ENCODE measurements at regions not wholly inside any gene's neighbourhood (a gene's known extent, or its start where the extent isn't known, plus 50 kb on each side); places are given as distances from the start of the nearest gene placed in this dataset.

DNA sequence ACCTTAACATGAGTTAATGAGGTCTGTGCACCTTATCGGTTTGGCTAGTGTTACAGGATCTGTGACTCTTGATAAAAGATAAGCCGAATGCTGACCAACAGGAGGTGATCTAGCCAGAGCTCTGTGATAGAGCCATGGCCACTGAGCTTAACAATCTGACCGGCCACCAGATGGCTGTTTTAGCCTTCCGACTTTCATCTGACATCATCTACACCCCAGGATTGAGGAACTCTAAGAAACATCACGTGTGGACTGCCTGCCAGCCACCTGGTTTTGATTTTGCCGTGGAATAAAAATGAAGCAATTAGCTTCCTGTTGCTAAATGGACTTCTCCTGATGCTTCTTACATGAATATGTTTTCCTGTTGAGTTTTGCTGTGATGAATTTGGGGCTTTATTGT is 281.3 kb downstream of the CEMIP2 start:
- TF ChIP-seq, protein P1, sequence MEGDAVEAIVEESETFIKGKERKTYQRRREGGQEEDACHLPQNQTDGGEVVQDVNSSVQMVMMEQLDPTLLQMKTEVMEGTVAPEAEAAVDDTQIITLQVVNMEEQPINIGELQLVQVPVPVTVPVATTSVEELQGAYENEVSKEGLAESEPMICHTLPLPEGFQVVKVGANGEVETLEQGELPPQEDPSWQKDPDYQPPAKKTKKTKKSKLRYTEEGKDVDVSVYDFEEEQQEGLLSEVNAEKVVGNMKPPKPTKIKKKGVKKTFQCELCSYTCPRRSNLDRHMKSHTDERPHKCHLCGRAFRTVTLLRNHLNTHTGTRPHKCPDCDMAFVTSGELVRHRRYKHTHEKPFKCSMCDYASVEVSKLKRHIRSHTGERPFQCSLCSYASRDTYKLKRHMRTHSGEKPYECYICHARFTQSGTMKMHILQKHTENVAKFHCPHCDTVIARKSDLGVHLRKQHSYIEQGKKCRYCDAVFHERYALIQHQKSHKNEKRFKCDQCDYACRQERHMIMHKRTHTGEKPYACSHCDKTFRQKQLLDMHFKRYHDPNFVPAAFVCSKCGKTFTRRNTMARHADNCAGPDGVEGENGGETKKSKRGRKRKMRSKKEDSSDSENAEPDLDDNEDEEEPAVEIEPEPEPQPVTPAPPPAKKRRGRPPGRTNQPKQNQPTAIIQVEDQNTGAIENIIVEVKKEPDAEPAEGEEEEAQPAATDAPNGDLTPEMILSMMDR (IDR thresholded peaks at IDR 0.05; ENCODE audit: insufficient read depth, low read length, poor library complexity, severe bottlenecking) = no peak
- H3K36me3 ChIP-seq (ENCODE audit: control insufficient read depth, insufficient read depth, low read length) = no peaks in the 10 kb centered on the region
- H3K27me3 ChIP-seq (replicated peaks; ENCODE audit: control insufficient read depth, insufficient read depth, low read length) = no peaks in the 10 kb centered on the region
- no peak overlapping the region for H3K4me3 ChIP-seq (replicated peaks; ENCODE audit: low read depth, low read length)
- DNase-seq (ENCODE audit: extremely low read depth, insufficient read length) = no peak

- DNase-seq (ENCODE audit: extremely low read depth, insufficient read length) = no peak
- Histone ChIP-seq H3K4me3 (replicated peaks; ENCODE audit: low read depth, low read length) (no peak overlapping the region), H3K36me3 (ENCODE audit: control insufficient read depth, insufficient read depth, low read length) (no peaks in the 10 kb centered on the region), H3K27me3 (replicated peaks; ENCODE audit: control insufficient read depth, insufficient read depth, low read length) (no peaks in the 10 kb centered on the region)
- TF ChIP-seq, protein P1 (IDR thresholded peaks at IDR 0.05; ENCODE audit: insufficient read depth, low read length, poor library complexity, severe bottlenecking) = no peak
These were observed 283.0 kb downstream of the CEMIP2 start for GRCh38 chr9:71485326-71485725.

DNA sequence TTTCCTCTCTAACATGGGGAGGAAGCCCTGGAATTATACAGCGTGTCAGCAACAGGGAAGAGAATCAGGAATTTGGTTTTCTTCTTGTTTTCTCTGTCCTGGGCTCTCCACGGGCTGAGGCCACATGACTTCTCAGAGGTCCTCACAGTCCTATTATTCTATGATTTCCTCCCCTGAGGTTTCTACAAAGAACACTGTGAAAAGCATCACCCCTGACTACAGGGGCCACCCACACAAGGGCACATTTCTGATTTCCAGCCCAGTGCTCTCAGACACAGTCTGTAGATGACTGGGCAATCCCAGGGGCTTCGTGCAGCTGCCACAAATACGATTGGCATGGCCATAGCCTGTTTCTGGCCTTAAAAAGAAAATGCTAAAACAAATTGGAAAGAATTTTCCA is 284.9 kb downstream of the CEMIP2 start:
- DNase-seq (ENCODE audit: extremely low read depth, insufficient read length) = no peak
- no peak overlapping the region for H3K4me3 ChIP-seq (replicated peaks; ENCODE audit: low read depth, low read length)
- no peaks in the 10 kb centered on the region for H3K36me3 ChIP-seq (ENCODE audit: control insufficient read depth, insufficient read depth, low read length)
- TF ChIP-seq, protein P1 (IDR thresholded peaks at IDR 0.05; ENCODE audit: insufficient read depth, low read length, poor library complexity, severe bottlenecking) = no peak
- H3K27me3 ChIP-seq (replicated peaks; ENCODE audit: control insufficient read depth, insufficient read depth, low read length) = no peaks in the 10 kb centered on the region

GRCh38 chr9:71479621-71480020 is 288.7 kb downstream of the CEMIP2 start:
- TF ChIP-seq, protein P1 (IDR thresholded peaks at IDR 0.05; ENCODE audit: insufficient read depth, low read length, poor library complexity, severe bottlenecking) = no peak
- H3K4me3 ChIP-seq (replicated peaks; ENCODE audit: low read depth, low read length) = no peak overlapping the region
- DNase-seq (ENCODE audit: extremely low read depth, insufficient read length) = no peak
- no peaks in the 10 kb centered on the region for H3K27me3 ChIP-seq (replicated peaks; ENCODE audit: control insufficient read depth, insufficient read depth, low read length)
- no peaks in the 10 kb centered on the region for H3K36me3 ChIP-seq (ENCODE audit: control insufficient read depth, insufficient read depth, low read length)

GRCh38 chr9:71472400-71472799 is 295.9 kb downstream of the CEMIP2 start:
- no peaks in the 10 kb centered on the region for H3K36me3 ChIP-seq (ENCODE audit: control insufficient read depth, insufficient read depth, low read length)
- H3K27me3 ChIP-seq (replicated peaks; ENCODE audit: control insufficient read depth, insufficient read depth, low read length) = no peaks in the 10 kb centered on the region
- TF ChIP-seq, protein P1 (IDR thresholded peaks at IDR 0.05; ENCODE audit: insufficient read depth, low read length, poor library complexity, severe bottlenecking) = no peak
- DNase-seq (ENCODE audit: extremely low read depth, insufficient read length) = no peak
- no peak overlapping the region for H3K4me3 ChIP-seq (replicated peaks; ENCODE audit: low read depth, low read length)

DNA sequence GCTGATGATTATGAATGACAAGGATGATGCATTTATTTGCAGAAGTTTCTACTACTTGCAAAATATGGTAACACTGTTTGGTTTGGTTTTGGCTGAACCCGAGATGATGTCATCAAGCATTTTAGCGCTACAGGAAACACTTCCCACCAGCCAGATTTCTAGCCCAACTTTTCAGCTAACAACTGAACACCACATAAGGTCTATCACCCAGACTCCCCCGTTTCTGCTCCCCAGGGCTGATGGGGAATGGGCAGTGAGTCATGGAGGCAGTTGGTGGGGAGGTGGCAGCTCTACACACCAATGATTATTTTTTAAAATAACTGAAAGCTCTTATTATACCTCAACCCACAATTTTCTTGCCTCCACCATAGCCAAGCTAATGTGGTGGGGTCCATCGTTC is 302.9 kb downstream of the CEMIP2 start:
- H3K27me3 ChIP-seq (replicated peaks; ENCODE audit: control insufficient read depth, insufficient read depth, low read length) = no peaks in the 10 kb centered on the region
- H3K36me3 ChIP-seq (ENCODE audit: control insufficient read depth, insufficient read depth, low read length) = no peaks in the 10 kb centered on the region
- no peak overlapping the region for H3K4me3 ChIP-seq (replicated peaks; ENCODE audit: low read depth, low read length)
- DNase-seq (ENCODE audit: extremely low read depth, insufficient read length) = no peak
- TF ChIP-seq, protein P1 (IDR thresholded peaks at IDR 0.05; ENCODE audit: insufficient read depth, low read length, poor library complexity, severe bottlenecking) = no peak

Data from GM06990 (cell line).